ENCODE measurements at regions not wholly inside any gene's neighbourhood (a gene's known extent, or its start where the extent isn't known, plus 50 kb on each side); places are given as distances from the start of the nearest gene placed in this dataset.

GRCh38 chr1:231108516-231109302, 53.1 kb upstream of the TRIM67 start:
- H3K27ac ChIP-seq = no peak overlapping the region
- ATAC-seq (peak in 1 of 2 donors; percentile 32), DNase-seq (no peak)
- H3K9me3 ChIP-seq = no peaks in the 10 kb centered on the region
- intact Hi-C loops (cut with DNase I) = no loop called here
- no peaks in the 10 kb centered on the region for H3K27me3 ChIP-seq (ENCODE audit: low read depth)
- no peak overlapping the region for H3K4me3 ChIP-seq
- no peaks in the 10 kb centered on the region for H3K36me3 ChIP-seq
- no peaks in the 10 kb centered on the region for H3K4me1 ChIP-seq
- TF ChIP-seq CTCF (IDR thresholded peaks at IDR 0.05) = no peak

- Histone ChIP-seq H3K36me3 (no peaks in the 10 kb centered on the region), H3K4me1 (no peaks in the 10 kb centered on the region), H3K27me3 (ENCODE audit: low read depth) (no peaks in the 10 kb centered on the region), H3K9me3 (no peaks in the 10 kb centered on the region), H3K4me3 (no peak overlapping the region), H3K27ac (no peak overlapping the region)
- intact Hi-C loops (cut with DNase I) = no loop called here
- DNase-seq = no peak
- no peak for ATAC-seq
- TF ChIP-seq CTCF (IDR thresholded peaks at IDR 0.05) = no peak
Observed at GRCh38 chr1:231107600-231108326, 54.1 kb upstream of the TRIM67 start.

- no peak for TF ChIP-seq CTCF (IDR thresholded peaks at IDR 0.05)
- no peak overlapping the region for H3K4me3 ChIP-seq
- H3K36me3 ChIP-seq = no peaks in the 10 kb centered on the region
- DNase-seq = no peak
- intact Hi-C loops (cut with DNase I) = no loop called here
- H3K27ac ChIP-seq = no peak overlapping the region
- H3K27me3 ChIP-seq (ENCODE audit: low read depth) = no peaks in the 10 kb centered on the region
- ATAC-seq = no peak
- no peaks in the 10 kb centered on the region for H3K9me3 ChIP-seq
- H3K4me1 ChIP-seq = no peaks in the 10 kb centered on the region
Observed at GRCh38 chr1:231107151-231107550, 54.7 kb upstream of the TRIM67 start.

- DNase-seq (no peak), ATAC-seq (no peak)
- Histone ChIP-seq H3K36me3 (no peaks in the 10 kb centered on the region), H3K9me3 (no peaks in the 10 kb centered on the region), H3K27me3 (ENCODE audit: low read depth) (no peaks in the 10 kb centered on the region), H3K4me1 (no peaks in the 10 kb centered on the region), H3K27ac (no peak overlapping the region), H3K4me3 (no peak overlapping the region)
- intact Hi-C loops (cut with DNase I) = no loop called here
- no peak for TF ChIP-seq CTCF (IDR thresholded peaks at IDR 0.05)
Observed at GRCh38 chr1:231106347-231106746, 55.5 kb upstream of the TRIM67 start.

GRCh38 chr1:231104917-231105316, 56.9 kb upstream of the TRIM67 start:
- ATAC-seq = no peak

More at GRCh38 chr1:231104917-231105316, 56.9 kb upstream of the TRIM67 start:
- no peak overlapping the region for H3K27ac ChIP-seq
- H3K4me3 ChIP-seq = no peak overlapping the region
- H3K9me3 ChIP-seq = no peaks in the 10 kb centered on the region
- DNase-seq = no peak
- no peak for TF ChIP-seq CTCF (IDR thresholded peaks at IDR 0.05)
- intact Hi-C loops (cut with DNase I) = no loop called here
- no peaks in the 10 kb centered on the region for H3K27me3 ChIP-seq (ENCODE audit: low read depth)
- H3K36me3 ChIP-seq = no peaks in the 10 kb centered on the region
- H3K4me1 ChIP-seq = peaks cover 10% of the 10 kb centered on the region

Measured in lower lobe of right lung (tissue), 2 donors.